ENCODE measurements at regions not wholly inside any gene's neighbourhood (a gene's known extent, or its start where the extent isn't known, plus 50 kb on each side); places are given as distances from the start of the nearest gene placed in this dataset.

GRCh38 chr2:43055086-43055912 lies 171.1 kb downstream of the ZFP36L2 start:
- DNase-seq (ENCODE audit: low read depth in 3 of 3), result no peak

- no peak for DNase-seq (ENCODE audit: low read depth in 3 of 3)
Observed at GRCh38 chr2:43054367-43054766, 172.0 kb downstream of the ZFP36L2 start.

- no peak for DNase-seq (ENCODE audit: low read depth in 3 of 3)
Observed at GRCh38 chr2:43052944-43053306, 173.5 kb downstream of the ZFP36L2 start.

DNA sequence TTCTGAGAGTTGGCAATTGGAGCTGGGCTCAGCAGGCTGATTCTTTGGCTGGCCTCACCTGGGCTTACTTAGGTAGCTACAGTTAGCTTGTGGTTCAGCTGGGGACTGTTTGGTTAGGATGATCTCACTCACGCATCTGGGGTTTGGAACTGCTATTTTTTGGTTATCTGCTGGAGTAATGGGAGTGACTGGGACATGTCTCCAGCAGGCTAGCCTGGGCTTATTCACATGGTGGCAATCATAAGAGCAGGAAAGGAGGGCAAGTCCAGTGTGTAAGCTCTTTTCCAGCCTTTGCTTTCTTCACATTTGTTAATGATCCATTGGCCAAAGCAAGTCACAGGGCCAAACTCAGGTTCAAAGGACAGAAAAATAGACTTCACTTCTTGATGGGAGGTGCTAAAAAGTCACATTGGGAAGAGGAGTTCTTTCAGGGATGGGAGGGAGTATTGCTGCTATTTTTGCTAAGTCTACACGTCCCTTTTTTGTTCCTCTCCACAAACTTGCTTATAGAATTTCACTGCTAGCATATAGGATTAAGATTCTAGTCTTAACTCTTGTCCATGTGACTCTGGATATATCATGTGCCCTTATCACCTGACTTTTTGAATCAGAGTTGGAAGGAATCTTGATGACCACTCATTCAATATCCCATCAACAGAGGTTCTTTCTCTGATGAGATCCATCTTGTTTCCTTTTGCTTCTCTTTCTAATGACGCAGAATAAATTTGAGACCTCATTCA lies 174.0 kb downstream of the ZFP36L2 start:
- no peak for DNase-seq (ENCODE audit: low read depth in 3 of 3)

DNA sequence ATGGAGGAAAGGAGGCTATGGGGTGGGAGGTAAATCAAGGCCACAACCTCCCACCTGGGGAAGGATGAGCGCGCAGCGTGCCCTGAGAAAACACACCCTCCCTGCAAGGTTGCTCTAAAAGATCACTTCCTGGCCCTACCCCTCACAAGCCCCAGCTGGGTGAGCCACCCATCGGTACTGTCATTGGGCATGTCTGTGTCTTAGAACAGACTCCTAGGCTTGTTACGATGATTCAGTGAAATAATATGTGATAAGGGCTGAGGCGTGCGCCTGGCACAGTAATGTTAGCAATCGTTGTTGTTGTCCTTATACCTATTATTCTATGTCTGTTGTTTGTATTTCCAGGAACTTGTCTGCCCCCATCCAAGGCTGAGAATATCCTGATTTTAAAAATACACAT lies 175.1 kb downstream of the ZFP36L2 start:
- peak in 2 of 3 donors; percentile 10 to 20 for DNase-seq (ENCODE audit: low read depth in 3 of 3)

DNA sequence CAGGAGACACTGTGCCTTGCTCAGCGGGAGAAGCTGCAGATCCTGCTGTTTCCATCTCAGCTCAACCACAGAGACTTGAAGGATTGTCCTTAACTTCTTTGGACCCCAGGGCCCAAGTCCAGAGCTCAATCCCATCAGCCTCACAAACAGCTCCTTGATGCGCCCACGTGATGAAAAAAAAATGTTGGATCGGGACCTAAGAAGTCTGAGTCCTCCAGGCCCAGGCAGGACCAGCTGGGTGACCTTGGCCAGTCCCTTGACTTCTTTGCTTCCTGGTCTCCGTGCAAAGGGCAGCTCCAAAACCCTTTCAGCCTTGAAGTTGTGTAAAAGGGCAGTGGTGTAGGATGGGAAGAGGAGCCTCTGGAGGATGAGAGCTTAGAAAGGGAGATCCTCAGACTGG lies 175.5 kb downstream of the ZFP36L2 start:
- no peak for DNase-seq (ENCODE audit: low read depth in 3 of 3)

DNA sequence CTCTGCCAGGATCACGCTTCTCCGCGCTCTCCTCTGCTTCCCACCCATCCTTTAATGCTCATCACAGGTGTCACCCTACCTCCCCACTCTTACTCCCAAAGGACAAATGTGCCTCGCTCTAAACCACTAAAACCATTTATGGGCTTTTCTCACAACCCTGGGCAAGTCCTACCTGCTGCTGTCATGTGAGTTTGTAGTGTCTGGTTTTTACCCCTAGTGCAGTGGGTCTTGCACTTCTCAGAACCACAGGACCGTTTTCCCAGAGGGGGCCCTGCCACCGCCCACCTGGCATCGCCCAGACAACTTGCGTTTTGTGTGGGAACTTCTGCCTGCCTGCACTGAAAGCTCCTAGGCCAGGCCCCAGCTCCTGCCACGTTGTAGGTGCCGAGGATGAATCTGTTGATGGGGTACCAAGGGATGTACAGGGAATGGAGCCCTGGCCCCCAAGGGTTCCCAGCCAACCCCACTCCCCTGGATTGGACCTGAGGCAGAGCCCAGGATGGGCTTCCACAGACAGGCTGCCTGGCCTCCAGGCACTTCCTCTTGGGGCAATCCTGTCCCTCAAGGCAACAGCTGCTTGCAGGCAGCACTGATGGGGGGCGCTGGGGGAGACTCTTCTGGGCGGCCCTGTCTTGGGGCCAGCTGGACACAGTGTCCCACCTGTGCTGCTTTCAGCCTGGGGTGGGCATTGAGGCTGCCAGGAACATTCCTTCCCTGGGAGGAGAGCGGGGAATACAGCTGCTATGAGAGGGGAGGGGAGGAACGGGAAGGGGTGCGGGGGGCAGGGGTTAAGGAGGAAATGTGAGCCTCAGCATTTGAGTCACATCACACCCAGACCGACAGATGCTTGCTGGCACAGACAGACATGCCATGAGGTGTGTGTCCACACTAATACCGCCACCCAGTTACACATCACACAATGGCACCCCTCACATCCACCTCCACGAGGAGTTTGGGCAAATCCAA lies 176.3 kb downstream of the ZFP36L2 start:
- no peak for DNase-seq (ENCODE audit: low read depth in 3 of 3)

- DNase-seq (ENCODE audit: low read depth in 3 of 3), result no peak
Observed at GRCh38 chr2:43047187-43047780, 179.1 kb downstream of the ZFP36L2 start.

DNA sequence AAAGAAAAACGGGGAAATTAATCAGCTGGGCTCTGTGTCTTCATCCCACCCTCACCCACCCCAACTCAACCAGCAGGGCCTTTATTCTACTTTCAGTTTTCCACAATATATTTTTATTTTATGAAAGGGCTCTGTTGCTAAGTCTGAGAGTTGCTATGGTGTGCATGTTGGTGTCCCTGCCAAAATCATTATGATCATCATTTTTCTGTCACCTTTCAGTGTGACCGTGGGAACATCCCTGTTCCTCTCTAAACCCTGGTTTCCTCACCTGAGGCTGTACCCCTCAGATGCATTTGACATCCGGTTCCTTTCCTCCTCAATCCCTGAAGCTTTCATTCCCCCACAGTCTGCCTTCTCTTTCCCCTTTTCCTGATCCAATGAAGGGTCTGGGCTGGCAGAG lies 180.5 kb downstream of the ZFP36L2 start:
- DNase-seq (ENCODE audit: low read depth in 3 of 3), result no peak

- DNase-seq (ENCODE audit: low read depth in 3 of 3), result no peak
Observed at GRCh38 chr2:43044093-43044681, 182.2 kb downstream of the ZFP36L2 start.

GRCh38 chr2:43043553-43043870 lies 182.9 kb downstream of the ZFP36L2 start:
- no peak for DNase-seq (ENCODE audit: low read depth in 3 of 3)

GRCh38 chr2:43041661-43042360 lies 184.6 kb downstream of the ZFP36L2 start:
- no peak for DNase-seq (ENCODE audit: low read depth in 3 of 3)

DNA sequence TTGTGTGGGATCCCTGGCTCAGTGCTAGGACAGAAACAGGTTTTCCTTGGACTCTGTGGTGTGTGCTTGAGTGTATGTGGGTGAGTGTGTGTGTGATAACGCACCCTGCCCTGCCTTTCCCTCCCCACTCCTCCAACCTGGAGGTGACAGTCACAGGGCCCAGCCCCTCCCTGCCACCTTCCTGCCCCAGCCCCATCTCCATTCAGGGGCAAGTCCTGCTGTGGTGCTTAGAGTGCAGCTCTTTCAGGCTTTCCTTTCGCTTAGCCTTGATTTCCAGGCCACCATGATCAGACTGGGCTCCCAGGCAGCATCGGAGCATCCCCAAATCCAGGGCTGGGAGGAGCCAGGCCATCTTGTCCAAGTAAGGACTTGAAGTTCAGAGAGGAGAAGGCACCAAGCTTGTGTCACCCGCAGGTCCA lies 185.2 kb downstream of the ZFP36L2 start:
- no peak for DNase-seq (ENCODE audit: low read depth in 3 of 3)

DNA sequence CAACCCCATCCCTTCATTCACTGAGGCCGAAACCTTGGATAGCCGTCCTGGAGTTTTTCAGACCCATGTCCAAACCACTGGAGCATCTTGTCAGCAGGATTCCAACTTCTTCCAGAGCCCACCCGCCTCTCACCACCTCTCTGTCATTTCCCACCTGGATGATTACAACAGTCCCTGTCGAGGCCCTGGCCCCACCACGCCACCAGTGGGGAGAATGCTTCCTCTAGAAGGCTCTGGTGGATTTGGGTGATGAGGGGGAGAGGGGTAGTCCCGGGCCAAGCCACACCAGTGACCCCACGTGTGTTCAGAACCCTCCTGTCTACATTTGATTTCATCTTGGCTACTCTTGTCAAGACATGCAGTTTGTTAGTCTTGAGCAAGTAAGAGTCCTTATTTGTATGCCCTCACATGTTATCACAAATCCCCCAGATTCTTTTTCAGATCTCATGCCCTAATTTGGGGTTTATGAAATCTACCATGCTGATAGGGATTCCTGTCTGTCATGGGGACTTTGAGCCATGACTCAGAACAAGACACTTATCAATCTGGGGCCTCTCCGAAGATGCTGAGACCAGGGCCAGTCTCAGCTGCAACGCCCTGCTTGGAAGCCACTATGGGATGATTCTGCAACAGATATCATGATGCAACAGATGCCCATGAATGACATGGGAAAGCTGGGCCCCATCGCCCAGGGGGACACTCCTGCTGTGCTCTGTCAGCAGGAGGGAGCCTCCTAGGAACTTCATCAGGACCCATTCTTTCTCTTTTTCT lies 186.1 kb downstream of the ZFP36L2 start:
- DNase-seq (ENCODE audit: low read depth in 3 of 3), result no peak

GRCh38 chr2:43039376-43040080 lies 186.9 kb downstream of the ZFP36L2 start:
- DNase-seq (ENCODE audit: low read depth in 3 of 3), result no peak

- no peak for DNase-seq (ENCODE audit: low read depth in 3 of 3)
Observed at GRCh38 chr2:43038696-43039094, 187.7 kb downstream of the ZFP36L2 start.

DNA sequence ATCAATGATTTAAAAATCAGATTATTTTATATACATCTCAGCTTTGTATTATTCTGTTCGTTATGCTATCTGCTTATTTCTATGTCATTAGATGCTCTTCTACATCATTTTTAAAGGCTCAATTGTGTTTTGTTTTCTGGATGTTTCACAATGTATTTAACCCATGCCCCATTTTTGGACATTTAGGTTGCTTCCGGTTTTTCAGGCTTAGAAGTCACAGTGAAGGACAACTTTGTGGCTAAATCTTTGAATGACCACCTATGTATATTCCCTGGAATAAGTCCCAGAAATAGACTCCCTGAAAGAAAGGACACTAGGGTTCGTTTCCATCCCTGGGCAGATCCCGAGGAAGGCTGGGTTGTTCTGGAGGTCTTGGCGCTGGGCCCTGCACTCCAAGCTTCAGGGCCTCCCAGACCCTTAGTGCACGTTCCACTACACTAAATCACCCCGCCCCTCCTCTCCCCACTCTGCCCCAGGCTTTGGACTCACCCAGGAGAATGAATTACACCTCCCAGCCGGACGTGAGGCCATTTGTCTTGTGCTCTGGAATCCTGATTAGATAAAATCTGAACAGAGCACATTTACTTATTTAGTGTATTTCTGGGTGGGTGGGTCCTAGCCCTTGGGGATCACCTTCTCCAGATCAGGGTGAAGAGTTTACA lies 188.2 kb downstream of the ZFP36L2 start:
- no peak for DNase-seq (ENCODE audit: low read depth in 3 of 3)

DNA sequence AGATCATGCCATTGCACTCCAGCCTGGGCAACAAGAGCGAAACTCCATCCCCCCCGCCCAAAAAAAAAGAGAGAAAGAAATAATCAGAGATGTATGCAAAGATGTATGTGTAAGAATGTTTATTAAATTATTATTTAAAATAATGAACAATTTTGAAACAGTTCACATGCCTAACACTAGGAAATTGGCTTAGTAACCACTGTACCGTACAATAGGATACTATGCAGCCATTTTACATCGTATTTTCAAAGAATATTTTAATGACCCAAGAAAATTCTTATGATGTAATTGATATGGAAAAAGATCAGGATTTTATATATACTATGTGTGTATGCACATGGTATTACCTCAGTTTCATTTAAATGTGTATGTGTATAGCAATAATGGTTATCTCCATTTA lies 190.5 kb downstream of the ZFP36L2 start:
- DNase-seq (ENCODE audit: low read depth in 3 of 3), result no peak

GRCh38 chr2:43034921-43035320 lies 191.5 kb downstream of the ZFP36L2 start:
- no peak for DNase-seq (ENCODE audit: low read depth in 3 of 3)
